WTC11 (cell line): ENCODE measurements at regions not wholly inside any gene's neighbourhood (a gene's known extent, or its start where the extent isn't known, plus 50 kb on each side); places are given as distances from the start of the nearest gene placed in this dataset.

Experiments
- ATAC-seq: fragments of 200-7000 bp; cut with Tn5 transposase; 2 replicates; pipeline ENCODE4 v1.10.0; 2021; ENCODE audit warnings: mild to moderate bottlenecking, moderate library complexity
- CTCF ChIA-PET: fragments of 300-600 bp; sonication (Branson Sonifier 250); formaldehyde crosslinking; loops from one replicate; lab custom pipeline; 2021; ENCODE audit warnings: antibody characterized with exemption; lab: Charles Lee
- POLR2A ChIA-PET: fragments of 350-600 bp; sonication (Branson Sonifier 250); formaldehyde crosslinking; loops from one replicate; lab custom pipeline; 2021; ENCODE audit warnings: antibody characterized with exemption; lab: Charles Lee
- DNase-seq: peaks from one replicate; pipeline ENCODE4 v3.0.0; 2021; ENCODE audit warnings: low spot score
- H3K27ac Mint-ChIP-seq: 2 replicates; pipeline ENCODE4 v1.8.0; 2021; ENCODE audit warnings: mixed read lengths
- H3K27me3 Mint-ChIP-seq: 2 replicates; pipeline ENCODE4 v1.8.0; 2021; ENCODE audit warnings: low read depth, mild to moderate bottlenecking, moderate library complexity, mixed read lengths
- H3K36me3 Mint-ChIP-seq: 2 replicates; pipeline ENCODE4 v1.8.0; 2021; ENCODE audit warnings: mixed read lengths
- H3K4me1 Mint-ChIP-seq: 2 replicates; pipeline ENCODE4 v1.8.0; 2022; ENCODE audit warnings: mixed read lengths
- H3K4me3 Mint-ChIP-seq: 2 replicates; pipeline ENCODE4 v1.8.0; 2021; ENCODE audit warnings: mild to moderate bottlenecking, moderate library complexity, mixed read lengths
- H3K9me3 Mint-ChIP-seq: 2 replicates; pipeline ENCODE4 v1.8.0; 2021; ENCODE audit warnings: mixed read lengths
- CBFB ChIP-seq: sonication (generic); formaldehyde crosslinking; IDR thresholded peaks from 2 replicates; pipeline ENCODE4 v1.8.1; 2022; ENCODE audit warnings: mild to moderate bottlenecking, low read depth, missing genetic modification reagents
- ETV6 ChIP-seq: sonication (generic); formaldehyde crosslinking; IDR thresholded peaks from 2 replicates; pipeline ENCODE4 v1.8.1; 2022; ENCODE audit warnings: mild to moderate bottlenecking, missing genetic modification reagents
- GRHL2 ChIP-seq: fragments of 250-450 bp; sonication (Bioruptor Pico); IDR thresholded peaks from 2 replicates; pipeline ENCODE4 v1.8.0; 2022; ENCODE audit warnings: mild to moderate bottlenecking, moderate library complexity; ENCODE audit not compliant: insufficient replicate concordance, severe bottlenecking
- IRF2 ChIP-seq: sonication (generic); formaldehyde crosslinking; IDR thresholded peaks from 2 replicates; pipeline ENCODE4 v1.8.0; 2022; ENCODE audit warnings: low read depth, missing genetic modification reagents, borderline replicate concordance
- JUN ChIP-seq: sonication (generic); formaldehyde crosslinking; IDR thresholded peaks from 2 replicates; pipeline ENCODE4 v1.8.0; 2023; ENCODE audit warnings: mild to moderate bottlenecking, missing genetic modification reagents
- MXD4 ChIP-seq: fragments of 250-450 bp; sonication (Bioruptor Pico); IDR thresholded peaks from 2 replicates; pipeline ENCODE4 v1.8.0; 2021; ENCODE audit warnings: mild to moderate bottlenecking, moderate library complexity, borderline replicate concordance
- NFE2L1 ChIP-seq: sonication (generic); formaldehyde crosslinking; IDR thresholded peaks from 2 replicates; pipeline ENCODE4 v1.8.1; 2023; ENCODE audit warnings: missing genetic modification reagents
- NR1H2 ChIP-seq: sonication (generic); formaldehyde crosslinking; IDR thresholded peaks from 2 replicates; pipeline ENCODE4 v1.9.0; 2021; ENCODE audit warnings: mild to moderate bottlenecking, moderate library complexity, missing genetic modification reagents
- NR2C2 ChIP-seq: sonication (generic); formaldehyde crosslinking; IDR thresholded peaks from 2 replicates; pipeline ENCODE4 v1.8.0; 2022; ENCODE audit warnings: mild to moderate bottlenecking, missing genetic modification reagents
- NR3C1 ChIP-seq: sonication (generic); formaldehyde crosslinking; conservative IDR thresholded peaks from 2 replicates; pipeline ENCODE4 v1.8.1; 2023; ENCODE audit warnings: low read depth, mild to moderate bottlenecking, missing genetic modification reagents
- PRRX2 ChIP-seq: fragments of 250-450 bp; sonication (Bioruptor Pico); IDR thresholded peaks from 2 replicates; pipeline ENCODE4 v1.8.0; 2021; ENCODE audit warnings: mild to moderate bottlenecking
- SMAD3 ChIP-seq: sonication (generic); formaldehyde crosslinking; IDR thresholded peaks from 2 replicates; pipeline ENCODE4 v1.8.0; 2022; ENCODE audit warnings: missing genetic modification reagents, mild to moderate bottlenecking, borderline replicate concordance
- ZNF121 ChIP-seq: sonication (generic); formaldehyde crosslinking; IDR thresholded peaks from 2 replicates; pipeline ENCODE4 v1.8.0; 2023; ENCODE audit warnings: missing genetic modification reagents
- ZNF219 ChIP-seq: sonication (generic); formaldehyde crosslinking; IDR thresholded peaks from 2 replicates; pipeline ENCODE4 v1.8.0; 2023; ENCODE audit warnings: missing genetic modification reagents, mild to moderate bottlenecking, borderline replicate concordance
- ZNF396 ChIP-seq: fragments of 250-450 bp; sonication (Bioruptor Pico); IDR thresholded peaks from 2 replicates; pipeline ENCODE4 v1.8.0; 2021; ENCODE audit warnings: mild to moderate bottlenecking, moderate library complexity, borderline replicate concordance
- ZNF416 ChIP-seq: fragments of 250-450 bp; sonication (Bioruptor Pico); IDR thresholded peaks from 2 replicates; pipeline ENCODE4 v1.9.0; 2021; ENCODE audit warnings: mild to moderate bottlenecking, inconsistent platforms
- ZNF423 ChIP-seq: fragments of 250-450 bp; sonication (Bioruptor Pico); IDR thresholded peaks from 2 replicates; pipeline ENCODE4 v2.1.2; 2022; ENCODE audit warnings: mild to moderate bottlenecking, moderate library complexity
- TF ChIP-seq, protein P1 (sequence below): sonication (generic); formaldehyde crosslinking; IDR thresholded peaks from 2 replicates; pipeline ENCODE4 v1.8.0; 2023; ENCODE audit warnings: missing genetic modification reagents
- TF ChIP-seq, protein P2 (sequence below): fragments of 200-600 bp; IDR thresholded peaks from 2 replicates; pipeline ENCODE4 v1.8.0; 2022; ENCODE audit warnings: antibody characterized with exemption
- TF ChIP-seq, protein P3 (sequence below): fragments of 250-450 bp; sonication (Bioruptor Pico); IDR thresholded peaks from 2 replicates; pipeline ENCODE4 v1.9.0; 2021; ENCODE audit warnings: mild to moderate bottlenecking
- TF ChIP-seq, protein P4 (sequence below): fragments of 250-450 bp; sonication (Bioruptor Pico); IDR thresholded peaks from 2 replicates; pipeline ENCODE4 v1.9.0; 2021; ENCODE audit warnings: mild to moderate bottlenecking
- TF ChIP-seq, protein P5 (sequence below): fragments of 250-450 bp; sonication (Bioruptor Pico); IDR thresholded peaks from 2 replicates; pipeline ENCODE4 v1.9.0; 2021; ENCODE audit warnings: mild to moderate bottlenecking, borderline replicate concordance
- TF ChIP-seq, protein P6 (sequence below): sonication (generic); formaldehyde crosslinking; IDR thresholded peaks from 2 replicates; pipeline ENCODE4 v1.8.0; 2022; ENCODE audit warnings: missing genetic modification reagents

DNA sequence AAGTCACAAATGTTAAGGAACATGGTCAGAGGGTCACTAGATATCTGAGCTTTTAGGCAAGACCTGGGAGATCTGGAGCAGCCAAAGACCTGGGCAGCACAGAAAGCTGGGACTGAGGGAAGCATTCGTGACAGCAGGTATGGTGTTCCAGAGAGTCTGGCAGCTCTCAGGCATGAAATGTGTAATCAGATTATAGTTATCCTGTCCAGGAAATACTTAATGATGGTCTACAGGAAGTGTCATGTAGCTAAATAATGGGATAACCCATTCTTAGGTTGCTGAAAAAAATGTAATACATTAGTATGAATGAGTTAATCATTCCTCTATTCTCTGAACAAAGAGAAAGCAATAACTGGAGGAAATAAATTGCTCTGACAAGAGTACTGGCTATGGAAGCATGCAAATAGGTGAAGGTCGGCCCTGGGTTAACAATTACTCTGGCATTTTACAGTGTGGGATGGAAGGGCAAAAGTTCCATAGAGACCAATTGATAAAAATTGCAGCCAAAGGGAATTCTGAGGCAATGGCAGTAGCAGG, 740.5 kb downstream of the CBLN4 start:
- no peaks in the 10 kb centered on the region for H3K4me1 Mint-ChIP-seq
- CTCF ChIA-PET: no interaction called here
- peaks cover 76% of the 10 kb centered on the region for H3K36me3 Mint-ChIP-seq
- H3K4me3 Mint-ChIP-seq: no peak overlapping the region
- DNase-seq (no peak), ATAC-seq (no peak)
- H3K27ac Mint-ChIP-seq: no peak overlapping the region
- POLR2A ChIA-PET: no interaction called here
- H3K27me3 Mint-ChIP-seq: peaks cover 18% of the 10 kb centered on the region
- peaks cover 91% of the 10 kb centered on the region for H3K9me3 Mint-ChIP-seq
- no peak for TF ChIP-seq ZNF423
- TF ChIP-seq GRHL2 (CRISPR knock-in tag): no peak
- no peak for TF ChIP-seq PRRX2
- no peak for TF ChIP-seq JUN (CRISPR knock-in tag)
- no peak for TF ChIP-seq NFE2L1 (CRISPR knock-in tag)
- no peak for TF ChIP-seq ETV6 (CRISPR knock-in tag)
- TF ChIP-seq, protein P1, sequence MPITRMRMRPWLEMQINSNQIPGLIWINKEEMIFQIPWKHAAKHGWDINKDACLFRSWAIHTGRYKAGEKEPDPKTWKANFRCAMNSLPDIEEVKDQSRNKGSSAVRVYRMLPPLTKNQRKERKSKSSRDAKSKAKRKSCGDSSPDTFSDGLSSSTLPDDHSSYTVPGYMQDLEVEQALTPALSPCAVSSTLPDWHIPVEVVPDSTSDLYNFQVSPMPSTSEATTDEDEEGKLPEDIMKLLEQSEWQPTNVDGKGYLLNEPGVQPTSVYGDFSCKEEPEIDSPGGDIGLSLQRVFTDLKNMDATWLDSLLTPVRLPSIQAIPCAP (CRISPR knock-in tag): no peak
- TF ChIP-seq, protein P2, sequence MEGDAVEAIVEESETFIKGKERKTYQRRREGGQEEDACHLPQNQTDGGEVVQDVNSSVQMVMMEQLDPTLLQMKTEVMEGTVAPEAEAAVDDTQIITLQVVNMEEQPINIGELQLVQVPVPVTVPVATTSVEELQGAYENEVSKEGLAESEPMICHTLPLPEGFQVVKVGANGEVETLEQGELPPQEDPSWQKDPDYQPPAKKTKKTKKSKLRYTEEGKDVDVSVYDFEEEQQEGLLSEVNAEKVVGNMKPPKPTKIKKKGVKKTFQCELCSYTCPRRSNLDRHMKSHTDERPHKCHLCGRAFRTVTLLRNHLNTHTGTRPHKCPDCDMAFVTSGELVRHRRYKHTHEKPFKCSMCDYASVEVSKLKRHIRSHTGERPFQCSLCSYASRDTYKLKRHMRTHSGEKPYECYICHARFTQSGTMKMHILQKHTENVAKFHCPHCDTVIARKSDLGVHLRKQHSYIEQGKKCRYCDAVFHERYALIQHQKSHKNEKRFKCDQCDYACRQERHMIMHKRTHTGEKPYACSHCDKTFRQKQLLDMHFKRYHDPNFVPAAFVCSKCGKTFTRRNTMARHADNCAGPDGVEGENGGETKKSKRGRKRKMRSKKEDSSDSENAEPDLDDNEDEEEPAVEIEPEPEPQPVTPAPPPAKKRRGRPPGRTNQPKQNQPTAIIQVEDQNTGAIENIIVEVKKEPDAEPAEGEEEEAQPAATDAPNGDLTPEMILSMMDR: no peak
- TF ChIP-seq, protein P3, sequence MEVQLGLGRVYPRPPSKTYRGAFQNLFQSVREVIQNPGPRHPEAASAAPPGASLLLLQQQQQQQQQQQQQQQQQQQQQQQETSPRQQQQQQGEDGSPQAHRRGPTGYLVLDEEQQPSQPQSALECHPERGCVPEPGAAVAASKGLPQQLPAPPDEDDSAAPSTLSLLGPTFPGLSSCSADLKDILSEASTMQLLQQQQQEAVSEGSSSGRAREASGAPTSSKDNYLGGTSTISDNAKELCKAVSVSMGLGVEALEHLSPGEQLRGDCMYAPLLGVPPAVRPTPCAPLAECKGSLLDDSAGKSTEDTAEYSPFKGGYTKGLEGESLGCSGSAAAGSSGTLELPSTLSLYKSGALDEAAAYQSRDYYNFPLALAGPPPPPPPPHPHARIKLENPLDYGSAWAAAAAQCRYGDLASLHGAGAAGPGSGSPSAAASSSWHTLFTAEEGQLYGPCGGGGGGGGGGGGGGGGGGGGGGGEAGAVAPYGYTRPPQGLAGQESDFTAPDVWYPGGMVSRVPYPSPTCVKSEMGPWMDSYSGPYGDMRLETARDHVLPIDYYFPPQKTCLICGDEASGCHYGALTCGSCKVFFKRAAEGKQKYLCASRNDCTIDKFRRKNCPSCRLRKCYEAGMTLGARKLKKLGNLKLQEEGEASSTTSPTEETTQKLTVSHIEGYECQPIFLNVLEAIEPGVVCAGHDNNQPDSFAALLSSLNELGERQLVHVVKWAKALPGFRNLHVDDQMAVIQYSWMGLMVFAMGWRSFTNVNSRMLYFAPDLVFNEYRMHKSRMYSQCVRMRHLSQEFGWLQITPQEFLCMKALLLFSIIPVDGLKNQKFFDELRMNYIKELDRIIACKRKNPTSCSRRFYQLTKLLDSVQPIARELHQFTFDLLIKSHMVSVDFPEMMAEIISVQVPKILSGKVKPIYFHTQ (CRISPR knock-in tag): no peak
- TF ChIP-seq IRF2 (CRISPR knock-in tag): no peak
- TF ChIP-seq, protein P4, sequence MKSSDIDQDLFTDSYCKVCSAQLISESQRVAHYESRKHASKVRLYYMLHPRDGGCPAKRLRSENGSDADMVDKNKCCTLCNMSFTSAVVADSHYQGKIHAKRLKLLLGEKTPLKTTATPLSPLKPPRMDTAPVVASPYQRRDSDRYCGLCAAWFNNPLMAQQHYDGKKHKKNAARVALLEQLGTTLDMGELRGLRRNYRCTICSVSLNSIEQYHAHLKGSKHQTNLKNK (CRISPR knock-in tag): no peak
- no peak for TF ChIP-seq NR1H2 (CRISPR knock-in tag)
- TF ChIP-seq SMAD3 (CRISPR knock-in tag): no peak

DNA sequence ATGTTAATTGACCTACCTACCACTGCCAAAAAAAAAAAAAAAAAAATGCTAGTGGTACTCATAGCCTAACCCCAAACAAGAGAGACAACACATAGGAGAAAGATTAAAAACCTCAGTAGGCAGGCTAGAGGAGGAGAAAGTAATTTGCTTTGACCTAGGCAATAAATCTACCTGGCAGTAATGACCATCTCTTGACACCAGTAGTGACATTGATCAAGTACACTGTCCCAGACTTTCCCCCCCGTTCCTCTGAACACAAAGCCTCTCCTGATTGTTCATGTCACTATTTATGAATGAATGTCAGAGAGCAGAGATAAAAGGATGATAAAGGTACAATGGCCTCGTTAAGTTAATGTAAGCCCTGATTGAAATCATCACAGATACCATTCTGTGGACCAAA, 746.8 kb downstream of the CBLN4 start:
- Mint-ChIP-seq H3K36me3 (peaks cover 65% of the 10 kb centered on the region), H3K4me1 (no peaks in the 10 kb centered on the region), H3K27me3 (peaks cover 8% of the 10 kb centered on the region; the same call in 1 of the 2 replicates), H3K9me3 (peaks cover 78% of the 10 kb centered on the region), H3K27ac (no peak overlapping the region), H3K4me3 (no peak overlapping the region)
- ChIA-PET CTCF (no interaction called here), POLR2A (no interaction called here)
- ATAC-seq (no peak), DNase-seq (no peak)
- TF ChIP-seq MXD4: no peak
- TF ChIP-seq ZNF121 (CRISPR knock-in tag): no peak
- TF ChIP-seq ZNF219 (CRISPR knock-in tag): no peak
- TF ChIP-seq, protein P4 (CRISPR knock-in tag): no peak
- no peak for TF ChIP-seq ZNF416 (CRISPR knock-in tag)
- no peak for TF ChIP-seq ZNF396 (CRISPR knock-in tag)
- TF ChIP-seq, protein P5, sequence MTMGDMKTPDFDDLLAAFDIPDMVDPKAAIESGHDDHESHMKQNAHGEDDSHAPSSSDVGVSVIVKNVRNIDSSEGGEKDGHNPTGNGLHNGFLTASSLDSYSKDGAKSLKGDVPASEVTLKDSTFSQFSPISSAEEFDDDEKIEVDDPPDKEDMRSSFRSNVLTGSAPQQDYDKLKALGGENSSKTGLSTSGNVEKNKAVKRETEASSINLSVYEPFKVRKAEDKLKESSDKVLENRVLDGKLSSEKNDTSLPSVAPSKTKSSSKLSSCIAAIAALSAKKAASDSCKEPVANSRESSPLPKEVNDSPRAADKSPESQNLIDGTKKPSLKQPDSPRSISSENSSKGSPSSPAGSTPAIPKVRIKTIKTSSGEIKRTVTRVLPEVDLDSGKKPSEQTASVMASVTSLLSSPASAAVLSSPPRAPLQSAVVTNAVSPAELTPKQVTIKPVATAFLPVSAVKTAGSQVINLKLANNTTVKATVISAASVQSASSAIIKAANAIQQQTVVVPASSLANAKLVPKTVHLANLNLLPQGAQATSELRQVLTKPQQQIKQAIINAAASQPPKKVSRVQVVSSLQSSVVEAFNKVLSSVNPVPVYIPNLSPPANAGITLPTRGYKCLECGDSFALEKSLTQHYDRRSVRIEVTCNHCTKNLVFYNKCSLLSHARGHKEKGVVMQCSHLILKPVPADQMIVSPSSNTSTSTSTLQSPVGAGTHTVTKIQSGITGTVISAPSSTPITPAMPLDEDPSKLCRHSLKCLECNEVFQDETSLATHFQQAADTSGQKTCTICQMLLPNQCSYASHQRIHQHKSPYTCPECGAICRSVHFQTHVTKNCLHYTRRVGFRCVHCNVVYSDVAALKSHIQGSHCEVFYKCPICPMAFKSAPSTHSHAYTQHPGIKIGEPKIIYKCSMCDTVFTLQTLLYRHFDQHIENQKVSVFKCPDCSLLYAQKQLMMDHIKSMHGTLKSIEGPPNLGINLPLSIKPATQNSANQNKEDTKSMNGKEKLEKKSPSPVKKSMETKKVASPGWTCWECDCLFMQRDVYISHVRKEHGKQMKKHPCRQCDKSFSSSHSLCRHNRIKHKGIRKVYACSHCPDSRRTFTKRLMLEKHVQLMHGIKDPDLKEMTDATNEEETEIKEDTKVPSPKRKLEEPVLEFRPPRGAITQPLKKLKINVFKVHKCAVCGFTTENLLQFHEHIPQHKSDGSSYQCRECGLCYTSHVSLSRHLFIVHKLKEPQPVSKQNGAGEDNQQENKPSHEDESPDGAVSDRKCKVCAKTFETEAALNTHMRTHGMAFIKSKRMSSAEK (CRISPR knock-in tag): no peak
- TF ChIP-seq CBFB (CRISPR knock-in tag): no peak
- TF ChIP-seq, protein P6, sequence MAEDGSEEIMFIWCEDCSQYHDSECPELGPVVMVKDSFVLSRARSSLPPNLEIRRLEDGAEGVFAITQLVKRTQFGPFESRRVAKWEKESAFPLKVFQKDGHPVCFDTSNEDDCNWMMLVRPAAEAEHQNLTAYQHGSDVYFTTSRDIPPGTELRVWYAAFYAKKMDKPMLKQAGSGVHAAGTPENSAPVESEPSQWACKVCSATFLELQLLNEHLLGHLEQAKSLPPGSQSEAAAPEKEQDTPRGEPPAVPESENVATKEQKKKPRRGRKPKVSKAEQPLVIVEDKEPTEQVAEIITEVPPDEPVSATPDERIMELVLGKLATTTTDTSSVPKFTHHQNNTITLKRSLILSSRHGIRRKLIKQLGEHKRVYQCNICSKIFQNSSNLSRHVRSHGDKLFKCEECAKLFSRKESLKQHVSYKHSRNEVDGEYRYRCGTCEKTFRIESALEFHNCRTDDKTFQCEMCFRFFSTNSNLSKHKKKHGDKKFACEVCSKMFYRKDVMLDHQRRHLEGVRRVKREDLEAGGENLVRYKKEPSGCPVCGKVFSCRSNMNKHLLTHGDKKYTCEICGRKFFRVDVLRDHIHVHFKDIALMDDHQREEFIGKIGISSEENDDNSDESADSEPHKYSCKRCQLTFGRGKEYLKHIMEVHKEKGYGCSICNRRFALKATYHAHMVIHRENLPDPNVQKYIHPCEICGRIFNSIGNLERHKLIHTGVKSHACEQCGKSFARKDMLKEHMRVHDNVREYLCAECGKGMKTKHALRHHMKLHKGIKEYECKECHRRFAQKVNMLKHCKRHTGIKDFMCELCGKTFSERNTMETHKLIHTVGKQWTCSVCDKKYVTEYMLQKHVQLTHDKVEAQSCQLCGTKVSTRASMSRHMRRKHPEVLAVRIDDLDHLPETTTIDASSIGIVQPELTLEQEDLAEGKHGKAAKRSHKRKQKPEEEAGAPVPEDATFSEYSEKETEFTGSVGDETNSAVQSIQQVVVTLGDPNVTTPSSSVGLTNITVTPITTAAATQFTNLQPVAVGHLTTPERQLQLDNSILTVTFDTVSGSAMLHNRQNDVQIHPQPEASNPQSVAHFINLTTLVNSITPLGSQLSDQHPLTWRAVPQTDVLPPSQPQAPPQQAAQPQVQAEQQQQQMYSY (CRISPR knock-in tag): no peak
- TF ChIP-seq NR2C2 (CRISPR knock-in tag): no peak
- TF ChIP-seq NR3C1 (CRISPR knock-in tag): no peak
